CD14-positive monocyte (primary cell): ENCODE measurements at regions not wholly inside any gene's neighbourhood (a gene's known extent, or its start where the extent isn't known, plus 50 kb on each side); places are given as distances from the start of the nearest gene placed in this dataset.

Source experiments
- DNase-seq, 3 donors: peaks; one replicate each; pipeline ENCODE4 v3.0.0-alpha.2; 2011 to 2022
- H2AFZ ChIP-seq: 2 replicates; pipeline ENCODE4 v1.6.0; 2012; ENCODE audit warnings: mild to moderate bottlenecking, low read depth, low read length, inconsistent platforms; ENCODE audit not compliant: insufficient read depth, poor library complexity, severe bottlenecking
- H3K27ac ChIP-seq, 2 donors: 1 replicate in 1 of 2; 2 replicates in 1 of 2; pipeline ENCODE4 v1.5.1; 2012 to 2013; ENCODE audit warnings: low read length in 2 of 2, control low read depth in 1 of 2, inconsistent platforms in 1 of 2, low read depth in 1 of 2, mild to moderate bottlenecking in 1 of 2
- H3K27me3 ChIP-seq, 2 donors: one replicate each; pipeline versions ENCODE4 v1.6.0 to v1.6.1; 2011 to 2013; ENCODE audit warnings: low read length in 2 of 2; ENCODE audit not compliant: control insufficient read depth in 2 of 2, insufficient read depth in 2 of 2
- H3K36me3 ChIP-seq, 2 donors: replicated peaks in 1 of 2; 1 replicate in 1 of 2; 2 replicates in 1 of 2; pipeline versions ENCODE4 v1.5.1 to v1.6.1; 2012 to 2013; ENCODE audit warnings: low read length in 2 of 2, control low read depth in 1 of 2, inconsistent platforms in 1 of 2, mild to moderate bottlenecking in 1 of 2; ENCODE audit not compliant: insufficient read depth in 2 of 2, control insufficient read depth in 1 of 2
- H3K4me1 ChIP-seq, 2 donors: 1 replicate in 1 of 2; 2 replicates in 1 of 2; pipeline versions ENCODE4 v1.5.1 to v1.6.1; 2012 to 2013; ENCODE audit warnings: low read length in 2 of 2, control low read depth in 1 of 2, inconsistent platforms in 1 of 2, mild to moderate bottlenecking in 1 of 2, moderate library complexity in 1 of 2; ENCODE audit not compliant: insufficient read depth in 2 of 2, control insufficient read depth in 1 of 2
- H3K4me2 ChIP-seq: replicated peaks from 2 replicates; pipeline ENCODE3; 2012; ENCODE audit warnings: low read length, moderate library complexity, mild to moderate bottlenecking; ENCODE audit not compliant: poor library complexity, severe bottlenecking; ENCODE audit errors: extremely low read depth
- H3K4me3 ChIP-seq, 3 experiments: fragments of 200-600 bp in 1 of 3; sonication (generic) in 1 of 3; replicated peaks in 1 of 3; 1 replicate in 2 of 3; 2 replicates in 1 of 3; pipeline ENCODE4 v1.5.1; 2011 to 2013; ENCODE audit warnings: low read length in 3 of 3, mild to moderate bottlenecking in 3 of 3, control low read depth in 2 of 3, low read depth in 2 of 3, inconsistent platforms in 1 of 3, moderate library complexity in 1 of 3
- H3K79me2 ChIP-seq: 2 replicates; pipeline ENCODE4 v1.6.0; 2012; ENCODE audit warnings: mild to moderate bottlenecking, control low read depth, inconsistent platforms, low read length, moderate library complexity; ENCODE audit not compliant: insufficient read depth
- H3K9ac ChIP-seq: 2 replicates; pipeline ENCODE4 v1.6.0; 2017; ENCODE audit warnings: low read length, mild to moderate bottlenecking; ENCODE audit not compliant: insufficient read depth, poor library complexity, severe bottlenecking
- H3K9me3 ChIP-seq, 2 donors: replicated peaks in 1 of 2; 1 replicate in 1 of 2; 2 replicates in 1 of 2; pipeline versions ENCODE4 v1.5.1 to v1.6.1; 2012 to 2013; ENCODE audit warnings: low read length in 2 of 2, control low read depth in 1 of 2; ENCODE audit not compliant: control insufficient read depth in 1 of 2, insufficient read depth in 1 of 2
- H4K20me1 ChIP-seq: 2 replicates; pipeline ENCODE4 v1.6.0; 2012; ENCODE audit warnings: mild to moderate bottlenecking, low read length, control low read depth, moderate library complexity; ENCODE audit not compliant: insufficient read depth
- H3K27ac Mint-ChIP-seq, 7 donors: one replicate each; pipeline ENCODE4 v1.8.0; 2020; ENCODE audit warnings: mild to moderate bottlenecking in 7 of 7, mixed read lengths in 7 of 7, moderate library complexity in 6 of 7, inconsistent platforms in 2 of 7
- H3K27me3 Mint-ChIP-seq, 3 donors: one replicate each; pipeline ENCODE4 v1.8.0; 2021 to 2022; ENCODE audit warnings: low read depth in 3 of 3, mild to moderate bottlenecking in 3 of 3, mixed read lengths in 3 of 3, moderate library complexity in 3 of 3, inconsistent platforms in 1 of 3
- H3K36me3 Mint-ChIP-seq, 2 donors: one replicate each; pipeline ENCODE4 v1.8.0; 2020; ENCODE audit warnings: mixed read lengths in 2 of 2, inconsistent platforms in 1 of 2, mild to moderate bottlenecking in 1 of 2
- H3K4me1 Mint-ChIP-seq: one replicate; pipeline ENCODE4 v1.8.0; 2020; ENCODE audit warnings: mild to moderate bottlenecking, mixed read lengths
- H3K4me3 Mint-ChIP-seq, 2 donors: one replicate each; pipeline ENCODE4 v1.8.0; 2020; ENCODE audit warnings: mild to moderate bottlenecking in 2 of 2, mixed read lengths in 2 of 2, moderate library complexity in 1 of 2
- H3K9me3 Mint-ChIP-seq, 7 donors: one replicate each; pipeline ENCODE4 v1.8.0; 2020 to 2022; ENCODE audit warnings: mixed read lengths in 7 of 7, mild to moderate bottlenecking in 6 of 7, moderate library complexity in 6 of 7, inconsistent platforms in 2 of 7
- WGBS: methylation state at CpG from one replicate; pipeline ENCODE4 v1.1.5; 2013; ENCODE audit warnings: missing lambda C conversion rate; ENCODE audit not compliant: insufficient coverage; 5-methylcytosine and 5-hydroxymethylcytosine counted together
- intact Hi-C, 2 donors: fragments of 100-400 bp; cut with micrococcal nuclease; formaldehyde crosslinking; loops; one replicate each; pipeline versions ENCODE4 v1.15.0 to v1.15.1; 2023
- TF ChIP-seq, protein P1 (sequence below): fragments of 200-600 bp; IDR thresholded peaks from one replicate; pipeline ENCODE4 v1.8.0; 2022; ENCODE audit warnings: antibody characterized with exemption, mild to moderate bottlenecking

DNA sequence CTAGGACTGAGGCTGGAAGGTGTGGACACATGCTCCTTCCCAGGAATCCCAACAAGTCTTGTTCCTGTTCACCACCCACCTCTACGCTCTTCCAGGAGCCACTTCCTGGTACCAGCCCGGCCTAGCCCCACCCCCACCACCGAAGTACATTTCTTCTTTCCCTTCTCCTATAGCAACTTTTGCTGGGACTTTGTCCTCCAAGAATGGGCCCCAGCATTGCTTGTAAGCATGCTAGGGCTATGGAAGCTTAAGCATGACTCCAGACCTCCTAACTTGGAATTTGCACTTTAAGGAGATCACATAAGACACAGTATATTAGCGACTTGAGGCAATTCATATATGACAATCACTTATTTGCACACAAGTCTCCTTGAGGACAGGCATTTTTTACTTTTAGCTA lies 462.0 kb upstream of the ARID1B start:
- H3K4me1 ChIP-seq, result no peaks in the 10 kb centered on the region
- H3K27me3 Mint-ChIP-seq, result peaks cover 0 to 3% (median 0%) of the 10 kb centered on the region in 3 donors
- no peak for DNase-seq
- H3K79me2 ChIP-seq, result no peaks in the 10 kb centered on the region
- no peaks in the 10 kb centered on the region for H3K36me3 Mint-ChIP-seq
- H3K9me3 Mint-ChIP-seq, result peaks cover 6 to 28% (median 12%) of the 10 kb centered on the region in 7 donors
- H3K27ac Mint-ChIP-seq, result peak overlapping the region in 1 of 7 donors; percentile 8
- H3K4me2 ChIP-seq, result no peak overlapping the region
- intact Hi-C loops, result no loop called here
- H3K4me3 ChIP-seq, result no peak overlapping the region
- TF ChIP-seq, protein P1, sequence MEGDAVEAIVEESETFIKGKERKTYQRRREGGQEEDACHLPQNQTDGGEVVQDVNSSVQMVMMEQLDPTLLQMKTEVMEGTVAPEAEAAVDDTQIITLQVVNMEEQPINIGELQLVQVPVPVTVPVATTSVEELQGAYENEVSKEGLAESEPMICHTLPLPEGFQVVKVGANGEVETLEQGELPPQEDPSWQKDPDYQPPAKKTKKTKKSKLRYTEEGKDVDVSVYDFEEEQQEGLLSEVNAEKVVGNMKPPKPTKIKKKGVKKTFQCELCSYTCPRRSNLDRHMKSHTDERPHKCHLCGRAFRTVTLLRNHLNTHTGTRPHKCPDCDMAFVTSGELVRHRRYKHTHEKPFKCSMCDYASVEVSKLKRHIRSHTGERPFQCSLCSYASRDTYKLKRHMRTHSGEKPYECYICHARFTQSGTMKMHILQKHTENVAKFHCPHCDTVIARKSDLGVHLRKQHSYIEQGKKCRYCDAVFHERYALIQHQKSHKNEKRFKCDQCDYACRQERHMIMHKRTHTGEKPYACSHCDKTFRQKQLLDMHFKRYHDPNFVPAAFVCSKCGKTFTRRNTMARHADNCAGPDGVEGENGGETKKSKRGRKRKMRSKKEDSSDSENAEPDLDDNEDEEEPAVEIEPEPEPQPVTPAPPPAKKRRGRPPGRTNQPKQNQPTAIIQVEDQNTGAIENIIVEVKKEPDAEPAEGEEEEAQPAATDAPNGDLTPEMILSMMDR, result no peak
- no peak overlapping the region for H3K4me3 Mint-ChIP-seq
- no peak overlapping the region for H2AFZ ChIP-seq
- WGBS, result 89% methylated on average over 3 of the region's 4 CpGs
- no peaks in the 10 kb centered on the region for H3K27me3 ChIP-seq
- no peak overlapping the region for H3K9ac ChIP-seq
- H3K36me3 ChIP-seq, result no peaks in the 10 kb centered on the region
- H3K27ac ChIP-seq, result no peak overlapping the region
- H3K9me3 ChIP-seq, result peaks cover 4 to 19% of the 10 kb centered on the region in 2 donors
- H4K20me1 ChIP-seq, result no peaks in the 10 kb centered on the region
- no peaks in the 10 kb centered on the region for H3K4me1 Mint-ChIP-seq

GRCh38 chr6:156313037-156313436 lies 464.1 kb upstream of the ARID1B start:
- H3K79me2 ChIP-seq, result no peaks in the 10 kb centered on the region
- H3K9ac ChIP-seq, result no peak overlapping the region
- WGBS, result no CpG with 5 or more reads among the region's 3 CpGs
- H4K20me1 ChIP-seq, result no peaks in the 10 kb centered on the region
- Mint-ChIP-seq H3K4me3 (no peak overlapping the region), H3K36me3 (no peaks in the 10 kb centered on the region), H3K27ac (peak overlapping the region in 1 of 7 donors; percentile 2), H3K9me3 (peaks cover 6 to 23% (median 10%) of the 10 kb centered on the region in 7 donors), H3K4me1 (no peaks in the 10 kb centered on the region), H3K27me3 (peaks cover 0 to 3% (median 0%) of the 10 kb centered on the region in 3 donors)
- no peak overlapping the region for H3K4me2 ChIP-seq
- H2AFZ ChIP-seq, result no peak overlapping the region
- TF ChIP-seq, protein P1, result no peak
- no peaks in the 10 kb centered on the region for H3K27me3 ChIP-seq
- H3K4me1 ChIP-seq, result no peaks in the 10 kb centered on the region
- intact Hi-C loops, result no loop called here
- DNase-seq, result no peak
- H3K36me3 ChIP-seq, result no peaks in the 10 kb centered on the region
- no peak overlapping the region for H3K4me3 ChIP-seq
- H3K27ac ChIP-seq, result no peak overlapping the region
- peaks cover 4 to 14% of the 10 kb centered on the region in 2 donors for H3K9me3 ChIP-seq
